GM10248 (cell line): ENCODE measurements at regions not wholly inside any gene's neighbourhood (a gene's known extent, or its start where the extent isn't known, plus 50 kb on each side); places are given as distances from the start of the nearest gene placed in this dataset.

Experiments used
- CTCF ChIA-PET: fragments of 300-600 bp; sonication (Branson Sonifier 250); formaldehyde crosslinking; extraction: SDS; loops from one replicate; lab custom pipeline; 2021; ENCODE audit warnings: antibody characterized with exemption; lab: Yijun Ruan, JAX
- POLR2A ChIA-PET: fragments of 350-650 bp; sonication (Branson Sonifier 250); formaldehyde crosslinking; extraction: SDS; loops from one replicate; lab custom pipeline; 2020; ENCODE audit warnings: antibody characterized with exemption; lab: Yijun Ruan, JAX
- DNase-seq: peaks from one replicate; pipeline ENCODE4 v3.0.0; 2012; ENCODE audit errors: extremely low spot score
- CTCF ChIP-seq: IDR thresholded peaks from 2 replicates; pipeline ENCODE4 v1.5.1; 2012; ENCODE audit warnings: mild to moderate bottlenecking, low read depth; ENCODE audit errors: extremely low read depth, missing control alignments, control extremely low read depth

DNA sequence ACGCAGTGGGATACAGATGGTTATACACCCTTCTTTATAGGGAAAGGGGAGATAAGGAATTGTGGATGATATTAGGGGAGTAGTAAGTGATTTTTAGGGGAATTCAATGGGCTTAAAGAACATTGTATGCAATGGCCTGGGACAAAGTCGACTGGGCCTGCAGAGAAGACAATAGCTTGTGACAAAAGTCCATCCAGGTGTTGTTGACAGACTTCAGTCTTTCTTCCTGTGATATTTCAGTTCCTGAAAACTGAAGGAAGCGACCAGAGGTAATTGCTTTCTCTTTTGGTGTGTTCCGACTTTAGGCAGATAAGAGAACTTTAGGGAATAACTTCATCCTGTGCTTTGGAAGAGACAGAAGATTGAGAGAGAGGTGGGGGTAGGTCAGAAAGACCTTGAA is 83.1 kb upstream of the NEUROD1 start:
- ChIA-PET CTCF (no interaction called here), POLR2A (no interaction called here)
- TF ChIP-seq CTCF: no peak
- DNase-seq: no peak

GRCh38 chr2:181764095-181764963 is 84.0 kb upstream of the NEUROD1 start:
- CTCF ChIA-PET: interaction anchor here (1.2 to 2.0 kb wide), 2 partner anchors 22 to 49 kb away, joined by 4 read pairs; no protein-coding TSS in a partner anchor
- POLR2A ChIA-PET: no interaction called here
- DNase-seq: no peak
- TF ChIP-seq CTCF: no peak

DNA sequence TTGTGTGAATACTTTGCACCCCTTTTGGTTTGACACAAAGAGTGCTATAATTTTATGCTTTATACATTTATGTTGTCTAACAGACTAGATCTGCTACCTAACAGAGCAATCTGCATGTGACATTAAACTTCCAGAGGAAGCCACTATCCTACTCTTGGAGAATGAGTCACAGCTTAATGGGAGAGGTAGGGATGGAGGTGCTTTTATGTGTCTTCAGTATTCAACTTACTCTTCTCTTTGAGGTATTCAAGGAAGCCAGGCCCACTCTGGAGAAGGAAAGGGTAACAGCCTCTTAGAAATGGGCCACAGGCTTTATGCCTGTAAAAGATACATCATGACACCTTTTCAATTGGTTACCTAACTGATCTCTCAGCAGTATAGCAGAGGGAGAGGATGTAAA is 85.8 kb upstream of the NEUROD1 start:
- ChIA-PET POLR2A (no interaction called here), CTCF (interaction anchor here (1.5 to 2.0 kb wide), 2 partner anchors 9 to 51 kb away, joined by 4 to 5 read pairs; no protein-coding TSS in a partner anchor)
- TF ChIP-seq CTCF: no peak
- no peak for DNase-seq

DNA sequence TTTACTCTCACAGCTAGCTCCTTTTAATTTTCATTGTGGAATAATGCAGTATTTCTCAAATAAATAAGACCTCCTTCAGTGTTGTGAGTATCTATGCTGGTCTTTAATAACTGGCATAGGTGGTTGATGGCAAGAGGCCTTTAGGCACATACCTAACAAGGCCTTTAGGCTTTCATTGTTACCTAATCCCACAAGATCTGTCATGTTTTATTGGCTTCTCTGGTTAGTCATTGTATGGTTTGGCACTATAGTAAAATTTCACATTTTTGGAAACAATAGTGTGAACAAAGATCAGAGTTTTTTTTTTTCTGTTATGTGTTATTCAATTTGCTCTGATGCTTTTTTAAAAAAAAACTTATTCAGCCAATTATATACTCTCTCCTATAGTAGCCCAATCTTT is 89.8 kb upstream of the NEUROD1 start:
- DNase-seq: no peak
- ChIA-PET CTCF (interaction anchor here (1.1 to 1.2 kb wide), 2 partner anchors 9 to 27 kb away, joined by 3 to 4 read pairs; no protein-coding TSS in a partner anchor), POLR2A (no interaction called here)
- no peak for TF ChIP-seq CTCF

DNA sequence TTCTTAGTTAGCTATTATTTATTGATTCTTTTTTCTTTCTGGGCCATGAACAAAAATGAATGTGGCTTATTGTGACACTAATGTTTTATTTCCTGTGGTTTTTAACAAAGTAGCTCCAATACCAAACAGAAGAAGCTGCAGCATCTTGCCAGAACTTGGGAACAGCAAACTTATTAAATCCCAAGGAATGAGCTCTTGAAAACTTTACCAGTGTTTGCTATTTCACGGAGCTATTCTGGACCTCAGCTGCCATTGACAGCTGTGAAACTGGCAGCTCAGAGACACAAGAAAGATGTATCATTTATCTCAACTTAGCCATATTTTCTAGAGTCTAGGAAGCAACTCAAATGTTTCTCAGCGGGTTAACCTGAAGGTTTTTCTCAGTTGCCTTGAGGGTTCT is 91.0 kb upstream of the NEUROD1 start:
- POLR2A ChIA-PET: no interaction called here
- CTCF ChIA-PET: interaction anchor here (0.9 to 2.0 kb wide), 4 partner anchors 8 to 47 kb away, joined by 4 to 7 read pairs (median 5); no protein-coding TSS in a partner anchor
- DNase-seq: no peak
- no peak for TF ChIP-seq CTCF

DNA sequence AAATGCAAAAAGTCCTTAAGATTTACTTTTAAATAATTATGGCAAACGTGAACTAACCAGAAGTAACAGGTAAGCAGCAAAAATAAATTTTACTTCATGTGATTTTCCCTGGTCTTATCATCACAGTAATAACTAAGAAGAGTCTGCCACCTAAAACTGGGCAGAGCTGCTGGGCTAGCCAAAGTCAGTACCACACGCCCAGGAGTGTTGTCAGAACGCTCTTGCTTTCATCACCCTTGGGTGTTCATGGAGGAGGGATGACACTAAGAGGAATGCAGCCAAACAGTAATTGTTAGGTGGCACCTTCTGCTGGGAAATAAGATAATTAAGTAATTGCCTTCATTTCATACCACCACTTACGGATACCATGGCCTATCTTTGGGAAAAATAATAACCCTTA is 92.0 kb upstream of the NEUROD1 start:
- CTCF ChIA-PET: interaction anchor here (0.7 to 2.0 kb wide), 4 partner anchors 9 to 46 kb away, joined by 3 to 7 read pairs (median 4); no protein-coding TSS in a partner anchor
- POLR2A ChIA-PET: no interaction called here
- no peak for TF ChIP-seq CTCF
- no peak for DNase-seq
